Osteocyte (in vitro differentiated cells): ENCODE measurements at regions not wholly inside any gene's neighbourhood (a gene's known extent, or its start where the extent isn't known, plus 50 kb on each side); places are given as distances from the start of the nearest gene placed in this dataset.

Experiments
- DNase-seq: peaks from one replicate; pipeline ENCODE4 v3.0.0; 2021; ENCODE audit warnings: mixed read lengths; ENCODE audit not compliant: unreplicated experiment; ENCODE audit errors: extremely low spot score
- H3K27ac Mint-ChIP-seq: one replicate; pipeline ENCODE4 v1.8.0; 2021; ENCODE audit warnings: mild to moderate bottlenecking, mixed read lengths; ENCODE audit not compliant: unreplicated experiment
- H3K27me3 Mint-ChIP-seq: one replicate; pipeline ENCODE4 v1.8.0; 2021; ENCODE audit warnings: mixed read lengths; ENCODE audit not compliant: unreplicated experiment
- H3K36me3 Mint-ChIP-seq: one replicate; pipeline ENCODE4 v1.8.0; 2021; ENCODE audit warnings: mixed read lengths; ENCODE audit not compliant: unreplicated experiment
- H3K4me1 Mint-ChIP-seq: one replicate; pipeline ENCODE4 v1.8.0; 2021; ENCODE audit warnings: mixed read lengths; ENCODE audit not compliant: unreplicated experiment
- H3K4me3 Mint-ChIP-seq: one replicate; pipeline ENCODE4 v1.8.0; 2021; ENCODE audit warnings: mild to moderate bottlenecking, moderate library complexity, mixed read lengths; ENCODE audit not compliant: unreplicated experiment
- H3K9me3 Mint-ChIP-seq: one replicate; pipeline ENCODE4 v1.8.0; 2021; ENCODE audit warnings: mixed read lengths; ENCODE audit not compliant: unreplicated experiment
- CTCF ChIP-seq: fragments of 200-600 bp; sonication (generic); IDR thresholded peaks from 2 replicates; pipeline ENCODE4 v1.5.0; 2021; ENCODE audit warnings: antibody characterized with exemption, mild to moderate bottlenecking, moderate library complexity

- Mint-ChIP-seq H3K27me3 (no peaks in the 10 kb centered on the region), H3K9me3 (no peaks in the 10 kb centered on the region), H3K4me1 (no peaks in the 10 kb centered on the region), H3K27ac (no peak overlapping the region), H3K4me3 (no peak overlapping the region), H3K36me3 (no peaks in the 10 kb centered on the region)
- no peak for DNase-seq
- no peak for TF ChIP-seq CTCF
These were observed 150.4 kb upstream of the GAREM1 start for GRCh38 chr18:32621034-32621433.

- TF ChIP-seq CTCF: no peak
- H3K27me3 Mint-ChIP-seq: peaks cover 2% of the 10 kb centered on the region
- no peak for DNase-seq
- H3K4me3 Mint-ChIP-seq: no peak overlapping the region
- H3K36me3 Mint-ChIP-seq: no peaks in the 10 kb centered on the region
- H3K27ac Mint-ChIP-seq: no peak overlapping the region
- H3K4me1 Mint-ChIP-seq: no peaks in the 10 kb centered on the region
- H3K9me3 Mint-ChIP-seq: no peaks in the 10 kb centered on the region
These were observed 147.9 kb upstream of the GAREM1 start for GRCh38 chr18:32618546-32618945.

GRCh38 chr18:32613821-32614220 lies 143.1 kb upstream of the GAREM1 start:
- Mint-ChIP-seq H3K27ac (no peak overlapping the region), H3K9me3 (no peaks in the 10 kb centered on the region), H3K36me3 (no peaks in the 10 kb centered on the region), H3K4me3 (no peak overlapping the region), H3K27me3 (peaks cover 2% of the 10 kb centered on the region), H3K4me1 (no peaks in the 10 kb centered on the region)
- no peak for TF ChIP-seq CTCF
- DNase-seq: no peak

- Mint-ChIP-seq H3K27me3 (peaks cover 2% of the 10 kb centered on the region), H3K36me3 (no peaks in the 10 kb centered on the region), H3K4me1 (no peaks in the 10 kb centered on the region), H3K27ac (no peak overlapping the region), H3K4me3 (no peak overlapping the region), H3K9me3 (no peaks in the 10 kb centered on the region)
- no peak for TF ChIP-seq CTCF
- no peak for DNase-seq
These were observed 142.0 kb upstream of the GAREM1 start for GRCh38 chr18:32612651-32613050.

GRCh38 chr18:32610176-32610575 lies 139.5 kb upstream of the GAREM1 start:
- H3K36me3 Mint-ChIP-seq: no peaks in the 10 kb centered on the region
- H3K4me1 Mint-ChIP-seq: no peaks in the 10 kb centered on the region
- H3K27ac Mint-ChIP-seq: no peak overlapping the region
- no peak overlapping the region for H3K4me3 Mint-ChIP-seq
- no peaks in the 10 kb centered on the region for H3K9me3 Mint-ChIP-seq
- no peak for DNase-seq
- peaks cover 2% of the 10 kb centered on the region for H3K27me3 Mint-ChIP-seq
- TF ChIP-seq CTCF: no peak
